Fibroblast of lung (primary cell): ENCODE measurements at regions not wholly inside any gene's neighbourhood (a gene's known extent, or its start where the extent isn't known, plus 50 kb on each side); places are given as distances from the start of the nearest gene placed in this dataset.

ENCODE experiments used
- DNase-seq, 2 donors: peaks; one replicate each; pipeline versions ENCODE4 v3.0.0 to v3.0.0-alpha.2; 2010; ENCODE audit warnings: low read depth in 2 of 2
- H2AFZ ChIP-seq: 2 replicates; pipeline ENCODE4 v1.5.1; 2012; ENCODE audit warnings: low read length, control low read depth, inconsistent platforms
- H3K27ac ChIP-seq: 2 replicates; pipeline ENCODE4 v1.5.1; 2011; ENCODE audit warnings: low read length, control low read depth; ENCODE audit not compliant: insufficient read depth
- H3K27me3 ChIP-seq: 2 replicates; pipeline ENCODE4 v1.5.1; 2011; ENCODE audit warnings: mild to moderate bottlenecking, low read length; ENCODE audit not compliant: control insufficient read depth, insufficient read depth
- H3K36me3 ChIP-seq: 2 replicates; pipeline ENCODE4 v1.5.1; 2011; ENCODE audit warnings: low read length; ENCODE audit not compliant: control insufficient read depth, insufficient read depth
- H3K4me1 ChIP-seq: 2 replicates; pipeline ENCODE4 v1.5.1; 2011; ENCODE audit warnings: low read length; ENCODE audit not compliant: control insufficient read depth, insufficient read depth; ENCODE audit errors: extremely low read depth
- H3K4me2 ChIP-seq: 2 replicates; pipeline ENCODE4 v1.5.1; 2011; ENCODE audit warnings: low read length, control low read depth; ENCODE audit not compliant: insufficient read depth; ENCODE audit errors: extremely low read depth
- H3K4me3 ChIP-seq, 4 experiments: fragments of 200-600 bp in 1 of 4; sonication (generic) in 1 of 4; replicated peaks in 1 of 4; 2 replicates each; pipeline ENCODE4 v1.5.1; 2011 to 2016; ENCODE audit warnings: low read length in 4 of 4, low read depth in 3 of 4, mild to moderate bottlenecking in 3 of 4, control low read depth in 2 of 4, inconsistent platforms in 1 of 4, mixed read lengths in 1 of 4; ENCODE audit not compliant: insufficient read depth in 1 of 4; ENCODE audit errors: control extremely low read depth in 1 of 4
- H3K79me2 ChIP-seq: 2 replicates; pipeline ENCODE4 v1.5.1; 2012; ENCODE audit warnings: mild to moderate bottlenecking, low read length, inconsistent platforms; ENCODE audit not compliant: control insufficient read depth, insufficient read depth
- H3K9ac ChIP-seq: 2 replicates; pipeline ENCODE4 v1.5.1; 2011; ENCODE audit warnings: mild to moderate bottlenecking, low read length, control low read depth; ENCODE audit not compliant: insufficient read depth
- H3K9me3 ChIP-seq: 2 replicates; pipeline ENCODE4 v1.5.1; 2012; ENCODE audit warnings: low read depth, low read length; ENCODE audit not compliant: control insufficient read depth, insufficient read depth
- H4K20me1 ChIP-seq: 2 replicates; pipeline ENCODE4 v1.5.1; 2011; ENCODE audit warnings: low read length; ENCODE audit not compliant: control insufficient read depth, insufficient read depth; ENCODE audit errors: extremely low read depth
- CTCF ChIP-seq, 2 donors: IDR thresholded peaks in 1 of 2; conservative IDR thresholded peaks in 1 of 2; 1 replicate in 1 of 2; 2 replicates in 1 of 2; pipeline ENCODE4 v1.5.1; 2011 to 2012; ENCODE audit warnings: low read length in 2 of 2, control low read depth in 1 of 2, inconsistent platforms in 1 of 2, low read depth in 1 of 2, mild to moderate bottlenecking in 1 of 2
- EZH2 ChIP-seq: IDR thresholded peaks from 2 replicates; pipeline ENCODE4 v1.5.1; 2012; ENCODE audit warnings: low read length, control low read depth, mild to moderate bottlenecking; ENCODE audit errors: missing control alignments

- H3K9me3 ChIP-seq: no peaks in the 10 kb centered on the region
- no peak overlapping the region for H2AFZ ChIP-seq
- no peaks in the 10 kb centered on the region for H3K27me3 ChIP-seq
- no peaks in the 10 kb centered on the region for H4K20me1 ChIP-seq
- no peak overlapping the region for H3K9ac ChIP-seq
- H3K36me3 ChIP-seq: no peaks in the 10 kb centered on the region
- H3K4me1 ChIP-seq: no peaks in the 10 kb centered on the region
- TF ChIP-seq EZH2: no peak
- TF ChIP-seq CTCF (conservative IDR thresholded peaks at IDR 0.05 in 1 of 2, IDR thresholded peaks at IDR 0.05 in 1 of 2; ENCODE audit: low read depth in 1 of 2, low read length in 2 of 2): no peak
- no peaks in the 10 kb centered on the region for H3K79me2 ChIP-seq
- no peak for DNase-seq
- H3K4me3 ChIP-seq: no peak overlapping the region
- H3K4me2 ChIP-seq: no peak overlapping the region
- H3K27ac ChIP-seq: no peak overlapping the region
Measured at GRCh38 chr5:98053170-98053569, 720.3 kb upstream of the RGMB start.

- H3K4me2 ChIP-seq: no peak overlapping the region
- H2AFZ ChIP-seq: no peak overlapping the region
- DNase-seq: no peak
- H3K4me3 ChIP-seq: no peak overlapping the region
- no peak overlapping the region for H3K27ac ChIP-seq
- no peak overlapping the region for H3K9ac ChIP-seq
- H4K20me1 ChIP-seq: no peaks in the 10 kb centered on the region
- H3K79me2 ChIP-seq: no peaks in the 10 kb centered on the region
- H3K4me1 ChIP-seq: no peaks in the 10 kb centered on the region
- no peaks in the 10 kb centered on the region for H3K36me3 ChIP-seq
- TF ChIP-seq EZH2 (no peak), CTCF (conservative IDR thresholded peaks at IDR 0.05 in 1 of 2, IDR thresholded peaks at IDR 0.05 in 1 of 2; ENCODE audit: low read depth in 1 of 2, low read length in 2 of 2) (no peak)
- no peaks in the 10 kb centered on the region for H3K27me3 ChIP-seq
- H3K9me3 ChIP-seq: no peaks in the 10 kb centered on the region
Measured at GRCh38 chr5:98060148-98060547, 713.3 kb upstream of the RGMB start.

- H3K4me1 ChIP-seq: no peaks in the 10 kb centered on the region
- H4K20me1 ChIP-seq: no peaks in the 10 kb centered on the region
- H3K4me2 ChIP-seq: no peak overlapping the region
- no peaks in the 10 kb centered on the region for H3K79me2 ChIP-seq
- H3K27ac ChIP-seq: no peak overlapping the region
- TF ChIP-seq EZH2: no peak
- no peak for TF ChIP-seq CTCF (conservative IDR thresholded peaks at IDR 0.05 in 1 of 2, IDR thresholded peaks at IDR 0.05 in 1 of 2; ENCODE audit: low read depth in 1 of 2, low read length in 2 of 2)
- no peaks in the 10 kb centered on the region for H3K27me3 ChIP-seq
- DNase-seq: no peak
- H2AFZ ChIP-seq: no peak overlapping the region
- no peak overlapping the region for H3K9ac ChIP-seq
- no peaks in the 10 kb centered on the region for H3K36me3 ChIP-seq
- no peak overlapping the region for H3K4me3 ChIP-seq
- no peaks in the 10 kb centered on the region for H3K9me3 ChIP-seq
Measured at GRCh38 chr5:98064118-98064685, 709.3 kb upstream of the RGMB start.
